Activated CD4-positive, alpha-beta T cell treated with anti-CD3 and anti-CD28 coated beads for 48 hours (primary cell): ENCODE measurements at regions not wholly inside any gene's neighbourhood (a gene's known extent, or its start where the extent isn't known, plus 50 kb on each side); places are given as distances from the start of the nearest gene placed in this dataset.
"Not testable (repeated sequence)": the region's sequence is repeated elsewhere in the genome, so short reads cannot be mapped to it uniquely, and the experiment has no call there.

Source experiments
- DNase-seq: peaks from one replicate; pipeline ENCODE4 v3.0.0-alpha.2; 2020

- no peak for DNase-seq
Measured at GRCh38 chr3:159858650-159859049, 130.0 kb upstream of the IL12A start.

DNA sequence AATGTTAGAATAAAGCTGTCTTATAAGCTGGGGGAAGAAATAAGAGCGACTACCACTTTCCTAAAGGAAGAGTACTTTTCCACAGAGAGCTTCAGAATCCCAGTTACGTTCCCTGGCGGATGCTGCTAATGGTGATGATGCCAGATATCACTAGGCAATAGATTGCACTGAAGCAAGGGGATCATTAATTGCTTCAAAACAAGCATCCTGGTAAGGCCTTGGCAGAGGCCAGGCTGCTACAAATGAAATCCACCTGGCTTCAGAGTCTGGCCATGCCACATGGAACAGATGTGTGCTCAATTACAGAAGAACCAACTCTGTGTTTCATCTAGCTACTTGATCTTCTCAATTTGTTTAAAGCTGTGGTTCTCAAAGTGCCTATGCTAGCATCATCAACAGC is 129.2 kb upstream of the IL12A start:
- no peak for DNase-seq

GRCh38 chr3:159859836-159860235 is 128.8 kb upstream of the IL12A start:
- DNase-seq, result no peak

- DNase-seq, result no peak
Measured at GRCh38 chr3:159860269-159861116, 128.1 kb upstream of the IL12A start.

DNA sequence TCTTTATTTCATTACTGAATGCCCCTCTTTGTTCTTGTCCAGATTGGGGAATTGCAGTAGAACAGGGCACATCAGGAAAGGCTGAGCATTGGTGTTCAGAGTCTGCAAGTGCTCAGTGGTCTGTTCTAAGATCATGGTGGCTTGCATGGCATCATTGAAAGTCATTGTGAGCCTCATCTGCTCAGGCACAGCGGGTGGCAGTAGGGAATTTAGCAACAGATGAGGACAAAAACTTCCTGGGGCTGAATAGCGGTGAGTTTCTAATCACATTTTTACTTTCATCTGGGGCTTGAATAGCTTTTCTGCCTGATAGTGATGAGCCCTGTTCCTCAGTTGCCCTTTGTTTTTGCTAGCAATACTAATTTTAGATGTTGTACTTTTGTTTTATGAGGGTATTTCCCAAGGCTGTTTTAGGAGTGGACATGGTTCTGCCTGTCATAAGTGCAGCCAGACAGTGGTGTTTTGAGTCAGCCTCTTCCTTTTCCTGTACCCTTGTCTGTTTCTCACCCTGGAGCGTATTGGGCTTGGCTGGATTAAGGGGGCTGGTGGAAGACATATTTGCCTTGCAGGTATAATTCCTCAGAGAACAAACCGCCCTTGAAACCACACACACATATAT is 127.2 kb upstream of the IL12A start:
- DNase-seq, result no peak

DNA sequence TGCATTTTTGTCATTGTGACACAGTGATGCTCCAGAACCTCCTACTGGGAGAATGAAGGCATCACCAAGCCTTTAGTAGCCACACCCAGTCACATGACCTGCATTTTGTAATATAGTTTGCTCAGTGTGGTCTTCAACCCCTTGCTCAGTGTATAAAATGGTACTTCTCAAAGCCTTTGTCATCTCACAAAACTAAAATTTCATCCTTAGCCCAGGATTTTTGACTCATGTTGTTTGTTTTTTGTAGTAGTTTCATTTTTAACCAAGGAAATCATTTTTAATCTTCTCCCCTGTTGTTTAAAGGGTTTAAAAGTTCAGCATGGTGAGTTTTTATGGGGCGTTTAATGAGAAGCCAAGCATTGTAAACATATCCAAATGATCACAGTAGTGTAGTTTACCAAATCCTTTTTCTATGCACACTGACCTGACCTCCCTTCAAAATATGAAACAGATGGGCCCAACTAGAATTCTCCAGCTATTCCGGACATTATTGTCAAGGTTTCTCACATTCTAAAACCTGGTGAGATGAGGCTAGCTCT is 123.5 kb upstream of the IL12A start:
- DNase-seq, result no peak

DNA sequence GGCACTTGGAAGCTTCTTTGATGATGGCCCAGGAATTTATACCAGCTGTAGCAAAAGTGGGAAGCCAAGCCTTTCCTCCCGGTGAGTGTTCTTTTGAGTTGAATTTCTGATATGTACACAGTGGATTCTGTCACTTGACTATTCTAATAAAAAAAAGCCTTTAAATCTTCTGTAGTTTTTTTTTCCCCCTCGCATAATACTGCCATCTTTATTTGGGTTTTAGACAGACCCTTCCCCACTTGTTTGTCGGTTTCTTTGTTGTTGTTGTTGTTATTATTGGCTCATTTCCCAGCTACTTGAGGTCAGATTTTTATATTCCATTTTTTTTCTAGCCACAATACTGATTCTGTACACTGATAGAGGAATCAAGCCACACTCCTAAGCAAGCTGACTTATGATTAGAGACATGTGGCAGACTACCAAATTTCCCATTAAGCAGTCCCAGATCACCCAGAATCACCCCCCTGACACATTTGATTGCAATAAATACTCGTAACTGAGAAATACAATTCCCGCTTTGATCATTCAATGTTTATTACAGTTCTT is 122.4 kb upstream of the IL12A start:
- no peak for DNase-seq

GRCh38 chr3:159867372-159867771 is 121.3 kb upstream of the IL12A start:
- no peak for DNase-seq

DNA sequence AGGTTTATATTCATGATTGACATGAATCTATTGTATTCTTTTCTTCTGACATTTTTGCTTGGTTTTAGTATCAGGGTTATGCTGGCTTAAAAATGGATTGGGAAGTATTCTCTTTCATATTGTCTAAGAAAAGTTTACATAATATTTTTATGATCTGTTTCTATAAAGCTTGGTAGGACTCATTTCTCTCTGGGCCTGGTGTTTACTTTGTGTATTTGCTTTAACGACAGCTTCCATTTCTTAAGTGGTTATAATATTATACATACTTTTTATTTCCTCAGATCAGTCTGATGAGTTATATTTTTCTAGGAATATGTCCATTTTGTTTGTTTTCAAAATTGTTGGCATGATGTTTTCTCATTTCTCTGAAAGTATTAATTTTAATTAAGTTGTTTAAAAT is 117.9 kb upstream of the IL12A start:
- no peak for DNase-seq

DNA sequence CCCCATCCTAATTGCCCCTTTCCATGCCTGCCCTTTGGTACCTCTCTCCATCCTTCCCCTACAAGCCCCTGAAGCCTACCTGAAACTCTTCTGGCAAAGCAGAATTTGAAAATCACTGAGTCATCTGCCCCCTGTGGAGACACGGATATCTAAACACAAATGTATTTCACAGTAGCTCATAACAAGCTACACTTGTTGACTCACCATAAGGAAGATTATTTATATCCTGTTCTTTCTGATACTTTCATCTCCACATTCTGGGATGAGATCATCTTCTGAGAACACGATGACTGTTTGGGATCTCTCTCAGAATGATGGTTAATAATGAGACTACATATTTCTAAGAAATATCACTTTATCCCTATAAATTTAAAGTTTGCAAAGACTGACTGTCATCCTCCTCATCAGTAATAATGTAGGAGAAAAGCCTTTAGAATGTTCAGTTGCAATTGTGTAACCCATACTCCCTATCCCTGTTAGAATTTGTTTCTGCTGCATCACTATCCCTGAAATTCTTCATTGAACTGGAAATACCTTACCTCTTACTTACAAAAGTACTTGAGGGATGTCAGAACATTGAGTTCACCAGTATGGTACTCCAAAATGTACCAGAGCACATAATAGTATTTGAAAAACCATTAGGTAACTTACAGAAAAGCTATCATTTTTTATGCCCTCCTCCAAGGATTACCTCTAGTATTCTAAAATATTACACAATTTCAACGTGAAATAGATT is 116.1 kb upstream of the IL12A start:
- no peak for DNase-seq

- DNase-seq, result no peak
Measured at GRCh38 chr3:159875116-159875515, 113.5 kb upstream of the IL12A start.

- DNase-seq, result no peak
Measured at GRCh38 chr3:159877924-159878323, 110.7 kb upstream of the IL12A start.

DNA sequence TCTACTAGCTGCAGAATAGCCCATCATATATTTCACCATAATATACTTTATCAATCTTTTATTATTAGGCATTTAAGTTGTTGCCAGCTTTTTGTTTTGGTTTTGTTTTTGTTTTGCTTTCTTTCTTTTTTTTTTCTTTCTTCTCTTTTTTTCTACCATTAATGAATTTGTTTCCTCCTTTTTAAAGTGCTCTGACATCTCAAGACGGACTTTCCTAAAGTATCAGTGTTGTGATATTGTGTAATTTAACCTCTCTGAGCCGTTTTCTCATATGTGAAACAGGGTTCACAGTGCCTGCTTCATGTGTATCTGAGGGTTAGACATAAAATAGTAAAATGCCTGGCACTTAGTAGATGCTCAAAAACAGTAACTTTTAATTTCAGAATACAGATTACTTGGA is 109.5 kb upstream of the IL12A start:
- DNase-seq, result no peak

DNA sequence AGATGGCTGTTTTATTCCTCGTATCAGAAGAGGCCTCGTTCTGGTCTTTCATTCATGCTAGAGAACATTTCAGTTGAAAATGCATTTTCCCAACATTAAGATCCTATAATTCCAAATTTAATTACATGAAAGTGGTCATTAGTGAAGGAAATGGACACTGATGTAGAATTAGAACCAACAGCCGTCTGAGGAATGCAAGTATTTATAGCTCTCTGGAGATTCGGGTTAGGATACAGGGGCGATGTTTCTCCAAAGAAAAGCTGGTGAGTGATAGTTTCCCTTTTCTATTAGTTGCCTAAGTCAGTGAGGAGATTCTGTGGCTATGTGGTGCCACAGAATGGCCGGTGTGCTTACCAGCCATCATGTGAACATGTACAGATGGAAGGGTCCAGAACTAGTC is 109.0 kb upstream of the IL12A start:
- no peak for DNase-seq

GRCh38 chr3:159881208-159881607 is 107.4 kb upstream of the IL12A start:
- DNase-seq, result no peak

GRCh38 chr3:159881828-159882309 is 106.8 kb upstream of the IL12A start:
- DNase-seq, result no peak

DNA sequence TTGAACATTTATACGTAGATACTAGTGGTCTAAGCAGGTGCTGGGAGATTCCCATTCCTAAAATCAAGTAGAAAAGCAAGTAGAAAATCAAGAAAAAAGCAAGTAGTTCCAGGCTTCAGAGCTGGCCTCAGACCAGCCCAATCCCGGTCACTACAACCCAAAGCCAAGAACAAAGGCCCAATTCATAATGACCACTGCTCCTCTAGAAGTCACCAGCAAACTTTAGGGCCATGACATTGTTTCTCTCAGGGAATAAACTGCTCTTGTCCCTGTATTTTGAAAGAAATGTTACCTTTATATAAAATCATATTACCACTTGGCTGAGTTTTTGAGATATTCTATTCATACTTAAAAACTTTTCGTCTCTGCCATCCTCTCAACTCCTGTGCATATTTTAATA is 106.3 kb upstream of the IL12A start:
- no peak for DNase-seq

DNA sequence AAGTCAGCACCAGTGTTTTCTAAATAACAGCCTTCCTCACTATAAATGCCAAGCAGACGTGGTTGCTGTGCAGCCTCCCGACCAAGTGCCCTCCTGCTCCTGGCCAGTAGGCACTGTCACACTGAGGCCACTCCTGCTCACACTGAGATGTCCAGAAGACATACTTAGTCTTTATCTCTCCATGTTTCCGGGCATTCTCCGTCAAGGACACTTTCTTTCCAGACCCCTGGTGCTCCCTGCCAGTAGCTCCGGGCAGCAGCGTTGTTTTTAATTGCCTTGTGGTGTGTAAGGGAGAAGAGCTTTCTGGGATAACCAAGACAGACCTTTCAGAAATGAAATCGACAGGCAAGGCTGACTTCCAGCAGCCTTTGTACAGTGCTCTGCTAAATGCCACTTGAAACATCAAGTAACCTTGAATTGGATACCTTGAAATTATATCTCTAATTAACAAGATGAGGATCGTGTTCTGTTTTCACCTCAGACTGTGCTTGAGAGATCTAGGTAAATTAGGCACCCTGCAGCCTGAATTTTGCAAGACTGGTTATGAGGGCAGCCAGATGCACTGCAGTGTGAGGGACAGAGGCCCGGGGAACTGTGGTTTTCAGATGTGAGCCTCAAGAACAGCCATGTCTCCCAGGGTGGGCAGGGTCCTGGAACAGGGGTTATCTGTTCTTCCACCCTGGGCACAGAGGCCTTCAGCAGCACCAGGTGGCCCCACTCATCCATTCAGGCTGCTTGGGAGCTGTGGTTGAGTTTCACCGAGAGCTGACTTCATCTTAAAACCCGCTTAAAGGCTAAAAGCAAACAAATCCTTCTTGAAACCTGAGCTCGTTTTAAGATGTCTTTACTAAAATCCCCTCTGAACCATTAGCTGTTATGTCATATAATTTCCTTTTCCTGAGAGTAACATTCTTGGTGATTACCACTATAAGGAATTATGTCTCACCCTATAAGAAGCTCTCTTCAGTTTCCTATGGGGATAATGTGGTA is 105.5 kb upstream of the IL12A start:
- DNase-seq, result no peak

DNA sequence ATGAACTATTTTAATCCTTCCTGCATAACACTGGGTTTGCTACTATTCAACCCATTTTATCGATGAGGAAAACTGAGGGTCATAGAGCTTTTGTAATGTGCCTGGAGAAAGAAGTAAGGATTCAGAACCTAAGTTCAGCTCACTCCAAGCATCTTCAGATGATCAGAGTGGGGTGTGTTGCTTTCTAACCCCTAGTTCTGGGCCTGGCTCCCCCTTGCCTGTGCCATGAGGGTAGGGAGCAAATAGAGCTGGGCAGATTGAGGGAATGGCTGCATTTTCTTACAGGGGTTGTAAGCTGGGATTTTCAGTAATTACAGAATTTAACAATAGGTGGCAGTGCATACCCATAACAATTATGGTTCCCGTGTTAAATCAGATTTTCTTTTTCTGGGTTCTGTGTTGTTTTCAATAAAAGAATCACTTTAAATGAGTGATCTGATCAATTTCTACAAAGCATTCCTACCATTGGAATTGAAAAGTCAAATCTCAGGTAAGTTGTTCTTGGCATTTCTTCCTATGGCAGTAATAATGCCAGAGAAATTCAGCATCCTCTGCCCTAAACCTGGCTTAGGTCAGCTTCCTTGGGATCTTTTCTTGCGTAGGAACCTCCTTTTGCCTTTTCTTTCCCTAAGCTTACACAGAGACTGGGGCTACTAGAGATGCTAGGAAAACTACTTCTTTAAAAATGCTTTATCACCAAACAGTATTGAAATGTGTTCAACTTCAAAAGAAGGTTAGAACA is 103.8 kb upstream of the IL12A start:
- no peak for DNase-seq

GRCh38 chr3:159886050-159886449 is 102.6 kb upstream of the IL12A start:
- no peak for DNase-seq

DNA sequence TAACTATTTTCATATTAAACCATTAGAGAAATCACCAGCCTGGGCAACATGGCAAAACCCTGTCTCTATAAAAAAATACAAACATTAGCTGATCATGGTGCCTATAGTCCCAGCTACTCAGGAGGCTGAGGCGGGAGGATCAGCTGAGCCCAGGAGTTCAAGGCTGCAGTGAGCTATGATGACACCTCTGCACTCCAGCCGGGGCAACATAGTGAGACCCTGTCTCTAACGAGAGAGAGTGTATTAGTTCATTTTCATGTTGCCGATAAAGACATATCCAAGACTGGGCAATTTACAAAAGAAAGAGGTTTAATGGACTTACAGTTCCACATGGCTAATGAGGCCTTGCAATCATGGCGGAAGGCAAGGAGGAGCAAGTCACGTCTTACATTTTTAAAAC is 102.1 kb upstream of the IL12A start:
- not testable (repeated sequence) for DNase-seq
